ENCODE measurements at regions not wholly inside any gene's neighbourhood (a gene's known extent, or its start where the extent isn't known, plus 50 kb on each side); places are given as distances from the start of the nearest gene placed in this dataset.

- H3K27me3 ChIP-seq (replicated peaks in 1 of 4; ENCODE audit: control insufficient read depth in 3 of 4, extremely low read depth in 1 of 4, insufficient read depth in 3 of 4, low read length in 3 of 4), result no peaks in the 10 kb centered on the region; a peak in 1 of 7 replicates
- H3K23me2 ChIP-seq (ENCODE audit: low read depth, low read length), result no peaks in the 10 kb centered on the region
- H3K23ac ChIP-seq (ENCODE audit: insufficient read length), result no peak overlapping the region
- no peak overlapping the region for H4K5ac ChIP-seq (ENCODE audit: insufficient read length, low read depth, low read length)
- H4K8ac ChIP-seq (ENCODE audit: extremely low read depth, insufficient read depth, low read length), result no peak overlapping the region
- no peaks in the 10 kb centered on the region for H4K20me1 ChIP-seq (replicated peaks in 1 of 2; ENCODE audit: control insufficient read depth in 1 of 2, insufficient read depth in 2 of 2, low read length in 2 of 2)
- no peaks in the 10 kb centered on the region for H3K36me3 ChIP-seq (ENCODE audit: control insufficient read depth in 2 of 4, insufficient read depth in 4 of 4, low read length in 3 of 4)
- POLR2A ChIA-PET (ENCODE audit: partially characterized antibody), result no interaction called here
- no peak overlapping the region for H3K4ac ChIP-seq (replicated peaks; ENCODE audit: insufficient read length, low read depth, low read length)
- H3K18ac ChIP-seq (ENCODE audit: extremely low read depth, low read length), result no peak overlapping the region
- DNase-seq (ENCODE audit: low read depth in 1 of 2, low spot score in 2 of 2), result no peak
- no peak overlapping the region for H2AFZ ChIP-seq (ENCODE audit: low read length)
- no peak overlapping the region for H2BK20ac ChIP-seq (ENCODE audit: low read length)
- H3K9ac ChIP-seq (replicated peaks in 1 of 4; ENCODE audit: extremely low read depth in 1 of 4, low read depth in 3 of 4, low read length in 3 of 4), result no peak overlapping the region
- no peak overlapping the region for H3K56ac ChIP-seq (replicated peaks; ENCODE audit: insufficient read length, low read depth, low read length)
- no peak overlapping the region for H4K91ac ChIP-seq (replicated peaks; ENCODE audit: insufficient read length, low read length)
- H3K4me2 ChIP-seq (ENCODE audit: insufficient read depth in 1 of 2, low read depth in 2 of 2, low read length in 2 of 2), result no peak overlapping the region
- H2BK120ac ChIP-seq (replicated peaks; ENCODE audit: low read depth, low read length), result no peak overlapping the region
- no peaks in the 10 kb centered on the region for H3K9me3 ChIP-seq (ENCODE audit: insufficient read depth in 2 of 2, low read depth in 1 of 2, low read length in 1 of 2)
- H3K27ac ChIP-seq (ENCODE audit: low read depth, low read length), result no peak overlapping the region
- H2BK5ac ChIP-seq (ENCODE audit: low read depth, low read length), result no peak overlapping the region
- no peaks in the 10 kb centered on the region for H3K79me2 ChIP-seq (ENCODE audit: control insufficient read depth in 1 of 2, insufficient read depth in 2 of 2, low read length in 2 of 2)
- CTCF ChIA-PET (ENCODE audit: partially characterized antibody), result no interaction called here
- H3K4me3 ChIP-seq (ENCODE audit: extremely low read depth in 1 of 4, insufficient read depth in 2 of 4, low read depth in 3 of 4, low read length in 4 of 4), result no peak overlapping the region
- peaks cover 2 to 5% (median 4%) of the 10 kb centered on the region in 4 experiments; a peak in 6 of 7 replicates for H3K4me1 ChIP-seq (replicated peaks in 1 of 4; ENCODE audit: control insufficient read depth in 3 of 4, insufficient read depth in 4 of 4, low read length in 3 of 4)
- no peak for FAIRE-seq
- no peak overlapping the region for H3K14ac ChIP-seq (ENCODE audit: insufficient read length)
- no peak overlapping the region for H2BK15ac ChIP-seq (ENCODE audit: low read length)
- no peak overlapping the region for H2AK5ac ChIP-seq (ENCODE audit: low read depth, low read length)
- no peaks in the 10 kb centered on the region for H3K79me1 ChIP-seq (ENCODE audit: low read depth, low read length)
- no peak overlapping the region for H2BK12ac ChIP-seq (ENCODE audit: low read depth, low read length)
- no peak for TF ChIP-seq HDAC6 (IDR thresholded peaks at IDR 0.05; ENCODE audit: low read depth, low read length)
- TF ChIP-seq YY1 (IDR thresholded peaks at IDR 0.05; ENCODE audit: low read depth, low read length), result no peak
- TF ChIP-seq TBP (IDR thresholded peaks at IDR 0.05; ENCODE audit: low read depth, low read length), result no peak
- no peak for TF ChIP-seq KDM1A (IDR thresholded peaks at IDR 0.05; ENCODE audit: borderline replicate concordance, low read length)
- TF ChIP-seq EZH2 (IDR thresholded peaks at IDR 0.05; ENCODE audit: low read depth, low read length, severe bottlenecking), result no peak
- TF ChIP-seq GABPA (IDR thresholded peaks at IDR 0.05; ENCODE audit: borderline replicate concordance, insufficient read depth, low read length), result no peak
- no peak for TF ChIP-seq BRCA1 (IDR thresholded peaks at IDR 0.05; ENCODE audit: low read depth, low read length)
- TF ChIP-seq NANOG (IDR thresholded peaks at IDR 0.05; ENCODE audit: insufficient read depth, low read depth, low read length, poor library complexity, severe bottlenecking), result no peak
- TF ChIP-seq CBX5 (IDR thresholded peaks at IDR 0.05; ENCODE audit: low read depth, low read length), result no peak
- TF ChIP-seq CTBP2 (IDR thresholded peaks at IDR 0.05; ENCODE audit: borderline replicate concordance, insufficient read depth, insufficient read length, low read length), result no peak
- TF ChIP-seq CHD1 (IDR thresholded peaks at IDR 0.05; ENCODE audit: low read depth, low read length), result no peak
- no peak for TF ChIP-seq CTCF (IDR thresholded peaks at IDR 0.05; ENCODE audit: control extremely low read depth in 1 of 3, insufficient read depth in 1 of 3, low read depth in 1 of 3, low read length in 3 of 3)
- TF ChIP-seq POU5F1 (IDR thresholded peaks at IDR 0.05; ENCODE audit: low read depth, low read length), result no peak
Observed at GRCh38 chr11:122317305-122317704, 201.3 kb upstream of the BLID start.

Data from H1 (cell line).